NB4 (cell line): ENCODE measurements at regions not wholly inside any gene's neighbourhood (a gene's known extent, or its start where the extent isn't known, plus 50 kb on each side); places are given as distances from the start of the nearest gene placed in this dataset.

Source experiments
- DNase-seq: peaks from one replicate; pipeline ENCODE4 v3.0.0; 2010; ENCODE audit warnings: low read depth
- H3K4me3 ChIP-seq: one replicate; pipeline ENCODE4 v1.5.1; 2011; ENCODE audit warnings: mild to moderate bottlenecking, low read depth, low read length, moderate library complexity
- MYC ChIP-seq: IDR thresholded peaks from 2 replicates; pipeline ENCODE4 v1.6.1; 2011; ENCODE audit warnings: low read depth, low read length
- POLR2A ChIP-seq: IDR thresholded peaks from 2 replicates; pipeline ENCODE4 v1.6.1; 2011; ENCODE audit warnings: mild to moderate bottlenecking; ENCODE audit not compliant: insufficient read length; ENCODE audit errors: extremely low read depth
- TF ChIP-seq, protein P1 (sequence below): IDR thresholded peaks from 2 replicates; pipeline ENCODE4 v1.6.1; 2011; ENCODE audit warnings: low read depth, low read length
- TF ChIP-seq, protein P2 (sequence below): IDR thresholded peaks from one replicate; pipeline ENCODE4 v1.5.1; 2012; ENCODE audit warnings: low read depth, low read length

DNA sequence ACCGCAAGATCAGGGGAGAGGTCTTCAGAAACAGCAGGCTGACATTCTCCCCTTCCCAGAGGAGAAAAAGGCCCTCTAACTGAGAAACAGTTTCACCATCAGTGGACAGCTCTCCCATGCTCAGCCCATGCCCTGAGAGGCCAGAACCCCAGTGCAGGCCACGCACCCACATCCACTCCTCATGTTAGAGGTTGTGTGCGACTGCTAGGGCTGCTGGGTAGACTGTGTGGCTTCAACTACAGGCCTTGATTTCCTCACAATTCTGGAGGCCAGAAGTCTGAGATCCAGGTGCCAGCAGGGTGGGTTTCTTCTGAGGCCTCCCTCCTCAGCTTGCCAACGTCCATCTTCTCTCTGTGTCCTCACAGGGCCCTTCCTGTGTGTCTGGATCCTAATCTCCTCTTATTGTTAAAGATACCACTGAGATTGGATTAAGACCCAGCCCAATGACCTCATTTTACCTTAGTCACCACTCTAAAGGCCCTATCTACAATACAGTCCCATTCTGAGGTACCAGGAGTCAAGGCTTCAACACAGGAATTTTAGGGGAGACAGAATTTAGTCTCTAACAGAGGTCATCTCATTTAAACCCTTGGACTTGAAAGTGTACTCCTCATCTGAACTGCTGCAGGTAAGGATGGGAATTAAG lies 67.7 kb upstream of the CD93 start:
- H3K4me3 ChIP-seq: no peak overlapping the region
- TF ChIP-seq, protein P1, sequence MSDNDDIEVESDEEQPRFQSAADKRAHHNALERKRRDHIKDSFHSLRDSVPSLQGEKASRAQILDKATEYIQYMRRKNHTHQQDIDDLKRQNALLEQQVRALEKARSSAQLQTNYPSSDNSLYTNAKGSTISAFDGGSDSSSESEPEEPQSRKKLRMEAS: no peak
- TF ChIP-seq POLR2A (no peak), MYC (no peak)
- TF ChIP-seq, protein P2, sequence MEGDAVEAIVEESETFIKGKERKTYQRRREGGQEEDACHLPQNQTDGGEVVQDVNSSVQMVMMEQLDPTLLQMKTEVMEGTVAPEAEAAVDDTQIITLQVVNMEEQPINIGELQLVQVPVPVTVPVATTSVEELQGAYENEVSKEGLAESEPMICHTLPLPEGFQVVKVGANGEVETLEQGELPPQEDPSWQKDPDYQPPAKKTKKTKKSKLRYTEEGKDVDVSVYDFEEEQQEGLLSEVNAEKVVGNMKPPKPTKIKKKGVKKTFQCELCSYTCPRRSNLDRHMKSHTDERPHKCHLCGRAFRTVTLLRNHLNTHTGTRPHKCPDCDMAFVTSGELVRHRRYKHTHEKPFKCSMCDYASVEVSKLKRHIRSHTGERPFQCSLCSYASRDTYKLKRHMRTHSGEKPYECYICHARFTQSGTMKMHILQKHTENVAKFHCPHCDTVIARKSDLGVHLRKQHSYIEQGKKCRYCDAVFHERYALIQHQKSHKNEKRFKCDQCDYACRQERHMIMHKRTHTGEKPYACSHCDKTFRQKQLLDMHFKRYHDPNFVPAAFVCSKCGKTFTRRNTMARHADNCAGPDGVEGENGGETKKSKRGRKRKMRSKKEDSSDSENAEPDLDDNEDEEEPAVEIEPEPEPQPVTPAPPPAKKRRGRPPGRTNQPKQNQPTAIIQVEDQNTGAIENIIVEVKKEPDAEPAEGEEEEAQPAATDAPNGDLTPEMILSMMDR: no peak
- no peak for DNase-seq

DNA sequence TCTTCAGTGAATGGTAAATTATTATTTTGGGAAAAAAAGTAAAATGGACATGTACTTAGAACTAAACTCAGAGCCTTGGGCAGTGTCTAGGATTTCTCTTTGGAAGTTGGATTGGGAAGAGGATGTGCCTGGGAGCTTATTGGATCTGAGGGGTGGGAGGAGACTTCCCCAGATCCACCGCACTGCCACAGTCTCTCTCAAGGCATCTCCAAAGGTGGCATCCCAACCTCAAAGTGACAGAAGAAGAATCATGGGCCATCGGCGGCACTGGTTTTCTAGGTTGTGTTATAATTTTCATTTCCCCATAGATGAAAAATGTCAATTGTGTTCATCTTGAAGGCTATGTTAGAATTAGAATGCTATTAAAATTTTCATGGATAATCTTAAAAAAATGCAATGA lies 66.8 kb upstream of the CD93 start:
- TF ChIP-seq, protein P2: no peak
- TF ChIP-seq MYC (no peak), POLR2A (no peak)
- TF ChIP-seq, protein P1: no peak
- no peak for DNase-seq
- no peak overlapping the region for H3K4me3 ChIP-seq

DNA sequence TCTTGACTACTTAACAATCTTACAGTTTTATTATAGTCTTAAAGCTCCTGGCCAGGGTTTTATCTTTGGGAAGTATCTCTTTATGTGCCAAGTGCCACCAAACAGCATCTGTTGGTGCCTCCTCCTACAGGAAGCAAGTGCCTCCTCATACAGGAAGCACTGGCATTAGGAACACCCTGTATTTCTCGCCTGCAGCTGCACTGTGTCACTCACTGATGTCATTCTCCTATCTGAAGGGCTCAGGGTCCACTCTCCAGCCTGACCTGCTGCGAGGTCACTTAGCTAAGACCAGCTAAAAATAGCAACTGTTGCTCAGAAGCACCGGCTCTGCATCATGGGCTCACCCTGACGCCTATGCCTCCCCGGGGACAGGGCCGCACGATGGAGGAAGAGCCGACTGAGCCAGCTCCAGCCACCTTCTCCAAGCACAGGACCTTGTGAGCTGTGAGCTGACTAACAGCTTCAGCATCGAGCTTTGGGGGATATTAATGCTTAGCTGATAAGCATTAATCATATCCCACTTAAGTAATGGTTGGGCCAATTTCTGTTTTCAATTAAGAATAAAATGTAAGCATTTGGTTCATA lies 66.3 kb upstream of the CD93 start:
- peak; percentile 85 for DNase-seq
- no peak for TF ChIP-seq POLR2A
- no peak; the same call in 1 of the 2 replicates for TF ChIP-seq MYC
- TF ChIP-seq, protein P1: no peak
- TF ChIP-seq, protein P2: no peak
- no peak overlapping the region for H3K4me3 ChIP-seq

DNA sequence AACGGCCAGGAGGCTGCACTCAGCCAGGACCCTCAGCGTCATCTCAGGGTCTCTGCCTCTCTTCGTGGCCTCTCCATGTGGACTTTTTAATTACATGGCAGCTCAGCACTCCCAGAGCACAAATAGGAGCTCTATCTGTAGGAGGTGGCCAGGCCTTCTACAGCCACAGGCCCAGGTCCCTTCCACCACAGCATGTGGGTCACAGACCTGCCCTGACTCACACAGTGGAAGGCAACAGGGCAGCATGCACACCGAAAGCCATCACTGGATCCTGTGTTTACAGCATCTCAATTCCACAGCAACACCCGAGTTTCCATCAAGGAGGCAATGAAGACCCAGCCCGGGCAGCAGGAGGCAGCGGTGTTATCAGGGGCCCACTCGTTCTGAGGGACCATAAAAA lies 65.8 kb upstream of the CD93 start:
- TF ChIP-seq MYC (no peak), POLR2A (no peak)
- TF ChIP-seq, protein P2: peak; percentile 17
- TF ChIP-seq, protein P1: no peak
- H3K4me3 ChIP-seq: no peak overlapping the region
- no peak for DNase-seq

DNA sequence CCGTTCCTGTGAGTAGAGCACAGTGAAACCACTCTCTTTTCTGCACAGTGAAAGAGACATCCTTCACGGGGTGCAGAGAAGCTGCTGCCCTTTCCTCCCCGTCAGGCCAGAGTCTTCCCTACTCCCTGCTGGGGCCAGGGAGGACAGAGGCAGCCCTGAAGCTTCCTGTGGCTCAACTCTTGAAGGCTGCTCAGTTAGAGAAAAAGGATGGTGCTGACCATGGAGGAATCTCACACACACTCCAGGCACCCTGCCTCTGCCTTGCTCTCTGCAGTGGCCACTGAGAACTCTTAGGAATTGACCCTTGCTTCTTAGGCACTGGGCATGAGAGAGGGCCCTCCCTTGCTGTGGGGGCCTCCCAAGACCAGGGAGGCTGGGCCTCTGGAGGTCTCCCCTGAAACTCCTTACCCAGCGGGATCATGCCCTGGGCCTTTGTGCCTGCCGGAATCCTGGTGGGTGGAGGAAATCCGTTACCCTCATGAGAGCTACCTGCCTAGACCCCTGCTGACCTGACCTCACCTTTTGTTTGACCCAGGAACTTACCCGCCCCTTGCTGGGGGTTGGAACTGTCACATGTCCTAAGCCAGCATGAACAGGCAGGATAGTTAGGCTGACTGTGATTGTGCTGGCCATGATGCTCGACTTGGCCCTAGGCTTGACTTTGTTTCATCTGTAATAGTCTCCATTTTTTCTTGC lies 65.0 kb upstream of the CD93 start:
- DNase-seq: no peak
- no peak overlapping the region for H3K4me3 ChIP-seq
- TF ChIP-seq, protein P1: no peak
- TF ChIP-seq MYC (no peak), POLR2A (no peak)
- TF ChIP-seq, protein P2: no peak
